GM12878 (cell line): ENCODE measurements at regions not wholly inside any gene's neighbourhood (a gene's known extent, or its start where the extent isn't known, plus 50 kb on each side); places are given as distances from the start of the nearest gene placed in this dataset.

Experiments used
- ATAC-seq: fragments of 200-7000 bp; cut with Tn5 transposase; 3 replicates; pipeline ENCODE4 v1.9.1; 2020; ENCODE audit warnings: mild to moderate bottlenecking, moderate library complexity
- BruUV-seq: library from RNA; stranded (reverse); fragments of 400-500 nt; replicated peaks from 2 replicates; lab custom pipeline; 2021; lab: Mats Ljungman, UMichigan
- CTCF ChIA-PET: fragments of 300-600 bp; sonication (Branson Sonifier 250); formaldehyde crosslinking; extraction: SDS; loops from one replicate; lab custom pipeline; 2021; ENCODE audit warnings: inconsistent platforms; lab: Yijun Ruan, JAX
- POLR2A ChIA-PET: fragments of 350-600 bp; formaldehyde crosslinking; extraction: SDS; loops from one replicate; lab custom pipeline; 2021; ENCODE audit warnings: inconsistent platforms; lab: Charles Lee
- RAD21 ChIA-PET: fragments of 300-600 bp; sonication (Branson Sonifier 250); formaldehyde crosslinking; loops from one replicate; lab custom pipeline; 2023; ENCODE audit warnings: antibody characterized with exemption; ENCODE audit not compliant: unreplicated experiment; lab: Charles Lee
- SMC1A ChIA-PET: fragments of 300-600 bp; sonication (Branson Sonifier 250); formaldehyde crosslinking; loops from one replicate; lab custom pipeline; 2023; ENCODE audit not compliant: unreplicated experiment, uncharacterized antibody; lab: Charles Lee
- DNase-seq: peaks from one replicate; pipeline ENCODE4 v3.0.0-alpha.2; 2011; ENCODE audit warnings: low read depth, low spot score
- FAIRE-seq: peaks from 3 replicates; lab custom pipeline; 2011; peaks lifted over from hg19 to GRCh38; lab: Jason Lieb, UNC
- H2AFZ ChIP-seq: 2 replicates; pipeline ENCODE4 v1.6.0; 2011; ENCODE audit warnings: low read depth, low read length, control low read depth; ENCODE audit not compliant: control insufficient read depth
- H3K27ac ChIP-seq: 2 replicates; pipeline ENCODE4 v1.5.1; 2011; ENCODE audit warnings: control low read depth; ENCODE audit not compliant: control insufficient read depth, insufficient read depth
- H3K27me3 ChIP-seq, 2 experiments: replicated peaks in 1 of 2; 2 replicates each; pipeline versions ENCODE4 v1.6.0 to v1.6.1; 2011; ENCODE audit warnings: low read length in 1 of 2; ENCODE audit not compliant: control insufficient read depth in 2 of 2, insufficient read depth in 2 of 2
- H3K36me3 ChIP-seq, 2 experiments: 2 replicates each; pipeline ENCODE4 v1.5.1; 2011; ENCODE audit warnings: low read length in 1 of 2; ENCODE audit not compliant: control insufficient read depth in 2 of 2, insufficient read depth in 2 of 2
- H3K4me1 ChIP-seq: 2 replicates; pipeline ENCODE4 v1.6.1; 2011; ENCODE audit warnings: mild to moderate bottlenecking, low read length, moderate library complexity, mixed read lengths; ENCODE audit not compliant: control insufficient read depth, insufficient read depth
- H3K4me2 ChIP-seq: 2 replicates; pipeline ENCODE4 v1.6.0; 2011; ENCODE audit warnings: control low read depth; ENCODE audit not compliant: control insufficient read depth, insufficient read depth
- H3K4me3 ChIP-seq: fragments of 200-600 bp; sonication (generic); 2 replicates; pipeline ENCODE4 v1.5.1; 2016
- H3K79me2 ChIP-seq: 2 replicates; pipeline ENCODE4 v1.6.0; 2011; ENCODE audit warnings: low read length; ENCODE audit not compliant: control insufficient read depth, insufficient read depth
- H3K9ac ChIP-seq: 2 replicates; pipeline ENCODE4 v1.8.0; 2011; ENCODE audit warnings: low read length, control low read depth, mixed read lengths; ENCODE audit not compliant: control insufficient read depth, insufficient read depth
- H3K9me3 ChIP-seq: replicated peaks from 3 replicates; pipeline ENCODE4 v1.5.1; 2011; ENCODE audit warnings: mild to moderate bottlenecking, low read length; ENCODE audit not compliant: control insufficient read depth, insufficient read depth
- H4K20me1 ChIP-seq: 2 replicates; pipeline ENCODE4 v1.6.0; 2011; ENCODE audit not compliant: control insufficient read depth, insufficient read depth
- BCLAF1 ChIP-seq: fragments of 450-650 bp; IDR thresholded peaks from 2 replicates; pipeline ENCODE4 v1.6.1; 2017; ENCODE audit warnings: antibody characterized with exemption, mild to moderate bottlenecking, moderate library complexity
- HDGF ChIP-seq: fragments of 450-650 bp; IDR thresholded peaks from 2 replicates; pipeline ENCODE4 v1.6.1; 2016; ENCODE audit warnings: antibody characterized with exemption
- KDM1A ChIP-seq: fragments of 200-600 bp; sonication (generic); IDR thresholded peaks from 2 replicates; pipeline ENCODE4 v1.6.1; 2016; ENCODE audit warnings: borderline replicate concordance
- MTA3 ChIP-seq: IDR thresholded peaks from 2 replicates; pipeline ENCODE4 v1.6.1; 2012; ENCODE audit warnings: low read length, inconsistent platforms, borderline replicate concordance
- MXI1 ChIP-seq: fragments of 150-350 bp; IDR thresholded peaks from 2 replicates; pipeline ENCODE4 v1.6.1; 2011; ENCODE audit warnings: low read depth, mild to moderate bottlenecking, inconsistent platforms, low read length, improper control_type of control experiment
- NFYB ChIP-seq: IDR thresholded peaks from 2 replicates; pipeline ENCODE4 v1.6.1; 2011; ENCODE audit warnings: low read depth, mild to moderate bottlenecking, low read length, improper control_type of control experiment, moderate library complexity; ENCODE audit not compliant: insufficient read depth
- NR2F1 ChIP-seq: fragments of 450-650 bp; conservative IDR thresholded peaks from 2 replicates; pipeline ENCODE4 v1.6.1; 2017; ENCODE audit warnings: mild to moderate bottlenecking
- NRF1 ChIP-seq: conservative IDR thresholded peaks from 2 replicates; pipeline ENCODE4 v1.6.1; 2011; ENCODE audit warnings: mild to moderate bottlenecking, low read depth, low read length, improper control_type of control experiment
- POLR2AphosphoS5 ChIP-seq: IDR thresholded peaks from 2 replicates; pipeline ENCODE4 v1.6.1; 2011; ENCODE audit warnings: mild to moderate bottlenecking, low read length, inconsistent platforms
- TARDBP ChIP-seq: IDR thresholded peaks from 2 replicates; pipeline ENCODE4 v1.6.1; 2016; ENCODE audit warnings: borderline replicate concordance
- USF1 ChIP-seq: IDR thresholded peaks from 2 replicates; pipeline ENCODE4 v1.6.1; 2011; ENCODE audit warnings: borderline replicate concordance, low read depth, mild to moderate bottlenecking, moderate library complexity, mixed read lengths, low read length; ENCODE audit not compliant: insufficient read depth; ENCODE audit errors: extremely low read length
- WGBS: methylation state at CpG from one replicate; pipeline ENCODE4 v1.1.6; 2016; ENCODE audit warnings: low lambda C conversion rate; ENCODE audit not compliant: insufficient replicate concordance, insufficient coverage; ENCODE audit errors: missing lambda C conversion rate; 5-methylcytosine and 5-hydroxymethylcytosine counted together
- in situ Hi-C: fragments of 300-500 bp; cut with MboI; formaldehyde crosslinking; loops from 9 replicates; pipeline ENCODE4 v1.14.3; 2018; ENCODE audit warnings: mixed read lengths
- intact Hi-C: fragments of 100-400 bp; cut with micrococcal nuclease; formaldehyde crosslinking; loops from one replicate; pipeline ENCODE4 v1.14.2; 2022; ENCODE audit not compliant: unreplicated experiment

- no peak for TF ChIP-seq BCLAF1
- TF ChIP-seq USF1, result no peak
- TF ChIP-seq KDM1A, result no peak
- TF ChIP-seq MXI1, result no peak
Observed at GRCh38 chr4:54806351-54806750, 148.6 kb downstream of the KIT start (continued).

GRCh38 chr4:54802336-54802735 lies 144.6 kb downstream of the KIT start:
- SMC1A ChIA-PET, result interaction anchor here (0.5 kb wide), 1 partner anchor 142 kb away, joined by 3 read pairs; no protein-coding TSS in a partner anchor
- no peak overlapping the region for H3K4me2 ChIP-seq
- DNase-seq, result no peak
- RAD21 ChIA-PET, result no interaction called here
- no peak overlapping the region for H2AFZ ChIP-seq
- 53% methylated on average over 2 of the region's 2 CpGs for WGBS
- no peak overlapping the region for H3K27ac ChIP-seq
- no peaks in the 10 kb centered on the region for H3K4me1 ChIP-seq
- H3K4me3 ChIP-seq, result no peak overlapping the region
- POLR2A ChIA-PET, result no interaction called here
- in situ Hi-C loops, result no loop called here
- FAIRE-seq, result no peak
- H4K20me1 ChIP-seq, result no peaks in the 10 kb centered on the region
- H3K36me3 ChIP-seq, result no peaks in the 10 kb centered on the region
- H3K27me3 ChIP-seq, result no peaks in the 10 kb centered on the region
- intact Hi-C loops, result no loop called here
- no peak overlapping the region for H3K9ac ChIP-seq
- no peaks in the 10 kb centered on the region for H3K9me3 ChIP-seq
- TF ChIP-seq MTA3 (no peak), HDGF (no peak), POLR2AphosphoS5 (no peak), TARDBP (no peak), NFYB (no peak), NRF1 (no peak), NR2F1 (no peak)
- TF ChIP-seq, all 136 proteins: peak for 0
- H3K79me2 ChIP-seq, result no peaks in the 10 kb centered on the region
- BruUV-seq, result no TSS peak
- CTCF ChIA-PET, result interaction anchor here (0.6 kb wide), 1 partner anchor 1182 kb away, joined by 3 read pairs; no protein-coding TSS in a partner anchor
- no peak for ATAC-seq
